GM19395 (cell line): ENCODE measurements at regions not wholly inside any gene's neighbourhood (a gene's known extent, or its start where the extent isn't known, plus 50 kb on each side); places are given as distances from the start of the nearest gene placed in this dataset.
"Not testable (repeated sequence)": the region's sequence is repeated elsewhere in the genome, so short reads cannot be mapped to it uniquely, and the experiment has no call there.

Experiments
- ATAC-seq: cut with Tn5 transposase; IDR thresholded peaks from one replicate; pipeline ENCODE4 v1.9.1; 2021; ENCODE audit warnings: mild to moderate bottlenecking, moderate library complexity; ENCODE audit not compliant: unreplicated experiment

DNA sequence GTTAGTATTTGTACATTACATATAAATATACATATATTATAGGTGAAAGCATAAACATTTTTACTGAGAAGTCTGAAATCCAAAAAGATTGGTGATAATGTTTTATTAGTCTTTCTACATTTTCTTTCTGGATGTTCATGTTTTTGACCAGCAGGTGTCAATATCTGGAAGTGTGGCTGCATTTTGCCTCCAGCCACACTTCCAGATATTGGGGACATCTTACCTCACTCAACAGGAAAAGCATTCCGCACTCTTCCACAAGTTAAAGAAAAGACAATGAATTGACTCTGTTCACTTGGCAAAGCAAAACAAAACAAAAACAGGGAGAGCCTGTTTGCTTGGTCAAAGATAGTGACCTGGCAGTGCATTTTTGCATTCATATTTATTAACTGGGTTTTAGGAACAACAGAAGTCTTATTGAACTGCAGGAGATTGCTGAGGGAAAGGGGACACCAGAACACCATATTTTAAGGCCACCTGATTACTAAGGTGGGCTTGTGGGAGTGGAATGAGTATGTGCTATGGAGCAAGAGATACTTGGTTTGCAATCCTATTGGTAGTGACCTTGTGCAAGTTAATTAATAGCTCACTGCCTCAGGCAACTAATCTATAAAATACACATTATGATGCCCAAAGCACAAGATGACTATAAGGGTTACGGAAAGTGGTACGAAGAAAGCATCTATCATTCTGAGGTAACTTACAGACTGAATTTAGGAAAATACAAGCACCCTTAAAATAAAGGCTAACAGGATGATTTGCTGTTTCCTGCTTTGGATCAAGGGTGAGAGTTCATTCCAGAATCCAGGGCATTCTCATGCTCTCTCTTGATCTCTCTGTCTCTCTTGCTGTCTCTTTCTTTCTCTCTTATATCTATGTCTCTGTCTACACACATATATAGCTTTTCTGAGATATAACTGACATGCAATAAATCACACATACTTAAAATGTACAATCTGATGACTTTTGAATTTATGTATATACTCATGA is 389.9 kb upstream of the EMCN start:
- ATAC-seq = no peak

DNA sequence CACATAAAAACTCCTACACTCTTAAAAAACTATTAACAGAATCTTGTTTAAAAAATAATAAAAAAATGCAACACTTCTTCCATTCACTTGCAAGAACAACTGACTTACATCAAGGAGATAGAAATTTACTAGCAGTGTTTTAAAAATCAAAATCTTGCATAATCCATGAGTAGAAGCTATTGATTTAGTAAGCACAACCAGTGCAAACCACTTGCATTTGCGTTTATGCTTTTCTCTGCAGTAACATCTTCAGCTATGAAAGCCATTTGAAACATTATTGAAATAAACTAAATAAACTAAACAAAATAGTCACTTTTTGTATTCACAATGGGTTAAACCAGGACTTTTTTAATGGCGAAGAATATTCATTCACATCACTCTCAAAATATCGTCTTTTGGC is 389.2 kb upstream of the EMCN start:
- ATAC-seq = no peak

DNA sequence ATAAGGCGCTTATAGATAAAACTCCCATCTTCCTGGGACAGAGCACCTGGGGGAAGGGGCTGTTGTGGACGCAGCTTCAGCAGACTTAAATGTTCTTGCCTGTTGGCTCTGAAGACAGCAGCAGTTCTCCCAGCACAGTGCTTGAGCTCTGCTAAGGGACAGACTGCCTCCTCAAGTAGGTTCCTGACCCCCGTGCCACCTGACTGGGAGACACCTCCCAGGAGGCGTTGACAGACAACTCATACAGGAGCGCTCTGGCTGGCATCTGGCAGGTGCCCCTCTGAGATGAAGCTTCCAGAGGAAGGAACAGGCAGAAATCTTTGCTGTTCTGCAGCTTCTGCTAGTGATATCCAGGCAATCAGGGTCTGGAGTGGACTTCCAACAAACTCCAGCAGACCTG is 383.1 kb upstream of the EMCN start:
- not testable (repeated sequence) for ATAC-seq

DNA sequence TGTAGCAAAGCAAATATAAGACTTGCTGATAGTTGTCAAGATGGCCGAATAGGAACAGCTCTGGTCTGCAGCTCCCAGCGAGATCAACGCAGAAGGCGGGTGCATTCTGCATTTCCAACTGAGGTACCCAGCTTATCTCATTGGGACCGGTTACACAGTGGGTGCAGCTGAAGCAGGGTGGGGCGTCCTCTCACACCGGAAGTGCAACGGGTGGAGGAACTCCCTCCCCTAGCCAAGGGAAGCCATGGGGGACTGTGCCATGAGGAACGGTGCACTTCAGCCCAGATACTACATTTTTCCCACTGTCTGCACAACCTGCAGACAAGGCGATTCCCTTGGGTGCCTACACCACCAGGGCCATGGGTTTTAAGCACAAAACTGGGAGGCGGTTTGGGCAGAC is 382.3 kb upstream of the EMCN start:
- no peak for ATAC-seq

DNA sequence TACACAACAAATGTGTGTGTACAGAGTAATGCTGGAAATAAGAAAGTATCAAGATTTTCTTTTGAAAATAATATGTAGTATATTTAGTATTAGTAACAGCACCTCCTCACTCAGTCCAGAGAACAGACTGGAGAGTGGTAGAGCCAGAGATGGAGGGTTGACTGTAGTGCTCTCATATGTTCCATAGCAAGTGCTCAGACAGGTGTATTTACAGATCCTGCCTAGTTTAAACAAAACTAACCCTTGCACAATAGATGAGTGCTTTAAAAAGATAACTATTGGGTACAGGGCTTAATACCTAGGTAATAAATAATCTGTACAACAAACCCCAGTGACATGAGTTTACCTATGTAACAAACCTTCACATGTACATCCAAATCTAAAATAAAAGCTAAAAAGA is 381.0 kb upstream of the EMCN start:
- no peak for ATAC-seq

DNA sequence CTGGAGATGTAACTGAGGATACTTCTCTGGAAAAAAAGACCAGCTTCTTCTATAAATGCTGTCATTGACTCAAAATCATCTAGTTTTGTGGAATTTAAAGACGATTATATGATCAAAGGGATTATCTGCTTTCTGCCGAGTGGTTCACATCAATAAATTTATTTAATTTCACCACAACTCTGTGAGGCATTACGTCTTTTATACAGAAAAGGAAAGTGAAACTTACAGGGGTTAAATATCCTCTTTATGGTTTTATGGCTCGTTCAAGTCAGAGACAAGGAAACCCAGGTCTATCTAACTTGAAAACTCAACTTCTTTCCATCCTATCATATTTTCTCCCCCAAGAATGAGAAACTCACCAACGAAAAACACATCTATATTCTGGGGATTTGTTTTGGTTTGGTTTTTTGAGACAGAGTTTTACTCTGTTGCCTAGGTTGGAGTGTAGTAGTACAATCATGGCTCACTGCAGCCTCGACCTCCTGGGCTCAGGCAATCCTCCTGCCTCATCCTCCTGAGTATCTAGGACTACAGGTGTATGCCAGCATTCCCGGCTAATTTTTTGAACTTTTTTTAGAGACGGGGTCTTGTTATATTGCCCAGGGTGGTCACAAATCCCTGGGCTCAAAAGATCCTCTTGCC is 377.9 kb upstream of the EMCN start:
- peak; percentile 95 for ATAC-seq

DNA sequence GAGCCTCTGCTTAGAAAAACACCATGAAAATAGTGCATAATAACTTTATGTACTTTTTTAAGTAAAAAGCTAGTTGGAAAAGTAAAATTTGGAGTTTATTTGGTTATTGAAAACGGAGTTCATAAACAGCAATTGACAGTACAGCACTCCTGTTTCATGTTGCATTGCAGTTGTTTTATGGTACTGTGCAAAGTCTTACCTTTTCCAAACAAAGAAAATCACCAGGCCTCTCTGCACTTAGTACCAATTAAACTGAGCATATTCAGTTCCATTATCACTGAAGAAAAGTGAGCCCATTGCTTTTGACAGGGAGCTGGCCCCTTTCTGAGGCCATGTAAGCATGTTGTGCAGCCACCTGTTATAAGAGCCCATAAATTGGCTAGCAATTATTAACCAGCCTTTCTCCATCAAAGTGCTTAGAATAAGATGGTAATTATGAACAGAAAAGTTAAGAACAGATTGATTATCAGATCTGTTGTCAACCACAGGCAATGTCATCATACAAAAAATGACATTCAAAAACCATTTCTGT is 376.6 kb upstream of the EMCN start:
- no peak for ATAC-seq

DNA sequence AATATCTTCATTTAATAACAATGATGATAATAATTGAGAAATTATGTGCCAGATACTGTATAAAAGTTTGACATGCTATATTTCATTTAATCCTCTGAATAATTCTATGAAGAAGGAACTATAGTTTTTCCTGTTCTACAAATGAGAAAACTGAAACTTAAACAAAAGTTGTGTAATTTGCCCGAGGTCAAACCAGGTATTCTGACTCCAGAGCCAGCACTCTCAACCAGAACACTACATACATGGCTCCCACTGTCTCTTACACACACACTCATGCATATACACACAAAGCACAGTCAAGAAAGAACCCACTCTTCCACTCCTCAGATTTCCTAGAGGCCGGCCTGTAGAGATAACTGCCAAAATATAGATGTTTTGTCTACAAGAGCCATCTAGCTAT is 374.0 kb upstream of the EMCN start:
- no peak for ATAC-seq

DNA sequence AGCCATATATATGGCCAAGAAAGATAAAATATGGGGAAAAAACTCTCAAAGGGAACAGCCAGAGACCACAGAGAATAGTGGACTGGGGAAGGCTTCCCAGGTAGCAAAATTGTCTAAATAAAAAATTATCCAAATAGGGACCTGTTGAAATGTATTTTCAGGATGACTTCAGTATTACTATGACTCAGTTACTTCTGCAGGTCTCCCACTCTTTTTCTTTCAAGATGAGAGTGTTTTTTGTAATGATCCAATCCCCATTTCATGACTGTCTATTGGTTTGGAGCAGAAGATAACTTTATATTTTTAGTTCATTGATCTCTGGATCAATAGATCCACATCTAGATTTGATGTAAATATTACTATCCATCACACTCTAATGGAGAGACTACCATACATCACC is 372.1 kb upstream of the EMCN start:
- peak; percentile 14 for ATAC-seq

DNA sequence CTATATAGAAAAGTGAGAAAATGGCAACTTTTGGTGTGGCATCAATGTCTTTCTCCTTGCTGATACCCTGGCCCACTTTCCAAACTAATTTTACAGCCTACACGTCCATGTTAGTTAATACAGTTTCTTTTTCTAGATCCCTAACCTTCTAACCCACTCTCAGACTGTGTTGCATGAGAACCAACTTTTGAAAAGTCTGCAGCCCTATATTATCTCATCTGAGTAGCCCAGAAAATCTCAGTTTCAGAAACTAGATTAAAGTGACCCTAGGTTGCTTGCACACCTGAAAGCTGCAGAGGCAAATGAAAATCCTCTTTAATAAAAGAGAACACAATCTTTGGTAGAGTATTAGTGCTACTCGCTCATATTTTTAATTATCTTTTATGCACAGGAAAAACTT is 371.6 kb upstream of the EMCN start:
- ATAC-seq = peak; percentile 93

DNA sequence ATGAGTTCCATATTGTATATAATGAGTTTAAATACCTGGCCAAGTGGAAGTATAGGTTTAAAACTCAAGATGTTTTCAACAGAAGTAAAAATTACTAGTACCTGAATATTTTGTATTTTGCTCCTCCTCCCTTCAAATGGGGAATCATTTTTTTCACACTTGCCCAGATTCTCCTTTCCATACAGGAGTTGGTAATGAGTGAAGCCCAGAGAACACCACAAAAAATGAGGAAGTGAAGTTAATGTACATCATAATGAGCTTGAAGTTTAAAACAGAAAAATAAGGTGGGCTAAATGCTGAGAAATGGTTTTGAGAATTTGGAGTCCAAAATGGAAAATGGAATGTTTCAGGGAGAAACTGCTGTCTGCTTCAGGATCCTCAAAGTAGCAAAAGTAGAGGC is 364.8 kb upstream of the EMCN start:
- ATAC-seq = no peak

DNA sequence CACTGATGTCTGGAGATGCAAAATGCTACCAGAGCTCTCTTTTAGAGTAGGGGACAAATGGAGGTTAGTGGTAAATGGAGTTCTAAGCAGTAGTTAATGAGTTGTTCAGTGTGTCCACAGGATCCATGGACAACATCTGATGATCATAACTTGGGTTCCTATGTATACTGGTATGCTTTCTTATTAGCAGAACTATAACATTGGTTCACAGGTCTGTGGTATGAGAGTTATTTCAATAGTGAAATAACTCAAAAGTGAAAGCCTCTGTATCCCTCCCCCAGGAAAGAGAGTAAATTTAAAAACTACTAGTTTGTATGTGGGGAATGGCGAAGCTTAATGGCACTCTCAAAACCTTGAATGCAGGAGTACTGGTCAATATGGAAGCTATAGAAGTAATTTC is 363.5 kb upstream of the EMCN start:
- ATAC-seq = peak; percentile 45

DNA sequence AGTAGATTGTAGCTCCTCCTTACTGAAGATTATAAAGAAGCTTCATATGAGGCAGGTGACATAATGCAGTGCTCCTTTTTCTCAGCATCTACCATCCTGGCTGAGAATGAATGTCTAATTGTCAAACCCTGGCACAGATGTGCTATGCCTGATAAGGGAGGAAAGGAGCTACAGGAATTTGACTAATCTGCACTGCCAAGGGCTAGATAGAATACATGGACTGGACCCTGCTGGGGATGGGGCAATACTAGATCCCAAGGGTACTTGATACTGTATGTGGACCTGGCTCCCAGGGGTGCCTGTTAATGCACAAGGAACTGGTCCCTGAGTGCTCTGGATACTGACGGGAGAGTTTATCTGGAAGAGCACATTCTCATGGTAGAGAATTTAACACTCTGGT is 362.2 kb upstream of the EMCN start:
- ATAC-seq = no peak

DNA sequence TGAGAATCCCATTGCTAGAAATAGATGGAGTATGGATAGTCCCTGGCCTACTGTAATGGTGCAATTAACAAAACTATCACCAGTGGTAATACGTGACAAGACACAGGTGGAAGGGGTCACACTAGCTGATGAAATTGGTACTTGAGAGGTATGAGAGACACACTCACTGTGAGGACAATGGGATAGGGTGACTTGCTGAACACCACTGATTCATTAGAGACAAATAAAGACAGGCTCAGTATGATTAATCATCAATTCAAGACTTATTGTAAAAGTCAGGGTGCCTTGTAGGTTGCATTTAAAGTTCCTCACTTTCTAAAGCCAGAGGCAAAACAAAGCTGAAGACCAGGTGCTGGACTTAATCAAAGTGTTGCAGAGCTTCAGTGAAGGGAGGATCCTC is 361.6 kb upstream of the EMCN start:
- ATAC-seq = no peak

DNA sequence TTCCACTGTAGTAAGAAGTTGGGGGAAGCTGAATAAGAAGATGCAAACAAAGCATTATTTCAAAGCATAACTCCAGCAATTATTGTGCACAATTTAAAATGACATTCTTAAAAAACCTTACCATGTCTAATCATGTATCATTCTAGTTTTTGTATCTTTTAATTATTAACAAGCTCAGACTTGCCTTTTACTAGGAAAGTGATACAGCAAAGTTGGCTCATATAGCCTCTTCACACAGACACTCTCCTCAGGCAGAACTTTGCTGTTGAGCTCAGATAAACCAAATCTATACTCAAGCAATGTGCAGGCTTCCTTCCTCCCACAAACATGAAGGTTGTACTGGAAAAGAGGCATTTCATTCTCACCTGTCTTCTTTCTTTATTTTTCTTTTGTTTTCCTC is 358.7 kb upstream of the EMCN start:
- no peak for ATAC-seq

DNA sequence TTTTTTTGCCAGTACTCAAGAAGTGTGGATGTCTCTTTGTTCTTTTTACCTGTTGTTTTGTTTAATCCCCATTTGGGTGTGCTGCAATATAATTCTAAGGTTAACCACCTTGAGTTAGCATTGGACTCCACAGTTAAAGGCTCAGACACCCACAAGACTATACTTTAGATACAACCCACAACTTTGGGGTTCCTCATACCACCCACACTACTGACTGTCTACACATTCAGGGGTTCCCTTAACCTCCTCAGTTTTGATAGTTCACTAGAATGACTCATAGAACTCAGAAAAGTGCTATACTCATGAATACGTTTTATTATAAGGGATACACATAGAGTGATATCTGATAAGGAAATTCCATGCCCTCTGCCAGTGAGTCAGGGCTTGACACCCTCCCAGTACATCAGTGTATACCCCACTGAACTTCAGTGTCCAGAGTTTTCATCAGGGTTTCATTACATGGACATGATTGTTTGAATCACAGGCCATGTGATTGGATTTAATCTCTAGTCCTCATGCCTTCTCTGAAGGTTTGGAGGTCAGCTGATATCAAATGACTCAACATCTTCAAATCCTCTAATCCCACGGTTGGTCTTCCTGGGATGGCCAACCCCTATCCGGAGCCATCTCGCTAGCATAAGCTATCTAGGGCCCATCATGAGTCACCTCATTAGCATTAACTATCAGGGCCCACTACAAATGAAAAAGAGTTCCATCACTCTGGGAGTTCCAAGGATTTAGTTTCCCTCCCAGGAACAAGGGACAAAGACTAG is 357.7 kb upstream of the EMCN start:
- ATAC-seq = no peak

DNA sequence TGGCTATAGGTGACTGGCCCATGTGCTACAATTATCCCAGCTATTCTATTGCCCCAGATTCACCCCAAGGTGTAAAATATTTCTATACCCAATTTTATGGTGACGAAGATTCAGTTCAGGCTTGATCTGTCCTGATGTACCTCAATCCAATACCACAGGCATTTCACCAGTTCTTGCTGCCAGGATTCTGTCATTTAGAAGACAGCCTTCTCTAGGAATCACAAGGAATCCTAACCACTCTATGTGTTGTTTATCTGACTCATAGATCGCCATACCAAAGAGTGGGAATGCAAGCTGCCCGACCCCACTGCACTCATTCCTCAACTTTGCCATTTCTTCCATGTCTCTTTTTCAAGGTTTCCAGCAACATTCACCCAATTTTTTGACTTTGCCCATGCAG is 355.0 kb upstream of the EMCN start:
- no peak for ATAC-seq

DNA sequence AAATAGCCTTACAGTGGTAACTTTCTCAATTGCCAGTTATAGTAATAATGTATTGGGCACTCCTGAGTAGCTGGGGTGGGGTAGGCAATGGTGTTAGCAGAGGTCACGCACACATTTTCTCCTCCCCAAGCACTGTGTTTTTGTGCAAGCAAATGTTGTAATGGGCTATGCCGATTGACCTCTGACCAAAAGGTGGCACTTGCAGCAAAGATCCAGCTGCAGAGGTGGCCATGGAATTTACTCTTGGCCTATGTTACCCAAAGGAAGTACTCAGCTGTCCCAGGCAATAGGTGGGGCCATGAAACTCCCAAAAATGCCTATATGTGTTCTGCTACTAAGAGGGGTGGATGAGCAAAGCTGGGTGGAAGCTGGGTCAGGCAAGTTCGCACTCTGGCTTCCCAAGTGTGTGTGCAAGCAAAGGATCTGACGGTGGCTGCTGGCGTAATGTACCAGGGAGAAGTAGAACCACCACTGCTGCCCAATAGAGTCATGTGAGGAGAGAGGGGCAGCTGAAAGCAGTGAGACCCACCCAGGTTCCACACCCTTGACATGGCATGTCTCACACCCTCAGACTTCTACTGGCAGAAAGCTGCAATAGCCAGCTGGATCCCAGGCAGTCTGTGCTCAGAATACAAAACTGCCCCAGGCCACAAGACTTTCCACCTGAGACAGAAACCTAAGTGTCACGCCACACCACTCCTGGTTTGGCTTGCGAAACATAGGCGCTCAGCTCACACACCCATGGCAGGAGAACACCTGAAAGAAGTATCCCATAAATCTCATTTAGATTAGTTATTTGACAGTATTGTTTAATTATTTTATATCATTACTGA is 353.3 kb upstream of the EMCN start:
- no peak for ATAC-seq

DNA sequence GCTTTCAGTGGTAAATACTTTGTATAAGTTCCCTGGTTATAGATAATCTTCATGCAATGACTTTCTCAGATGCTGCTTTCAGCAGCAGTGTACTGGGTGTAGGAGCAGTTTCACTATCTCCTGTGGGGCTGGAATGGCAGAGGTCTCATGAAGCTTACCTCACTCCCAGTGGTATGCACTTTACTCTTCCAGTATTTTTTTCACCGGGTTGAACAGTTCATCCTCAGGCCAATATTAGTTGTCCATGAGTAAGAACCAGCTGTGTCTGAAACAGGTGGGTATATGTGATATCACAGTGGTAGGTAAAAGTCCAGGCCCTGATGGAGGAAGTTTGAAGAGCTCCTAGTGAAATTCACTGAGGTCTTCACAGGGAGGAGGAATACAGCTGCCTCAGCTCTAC is 351.5 kb upstream of the EMCN start:
- no peak for ATAC-seq

DNA sequence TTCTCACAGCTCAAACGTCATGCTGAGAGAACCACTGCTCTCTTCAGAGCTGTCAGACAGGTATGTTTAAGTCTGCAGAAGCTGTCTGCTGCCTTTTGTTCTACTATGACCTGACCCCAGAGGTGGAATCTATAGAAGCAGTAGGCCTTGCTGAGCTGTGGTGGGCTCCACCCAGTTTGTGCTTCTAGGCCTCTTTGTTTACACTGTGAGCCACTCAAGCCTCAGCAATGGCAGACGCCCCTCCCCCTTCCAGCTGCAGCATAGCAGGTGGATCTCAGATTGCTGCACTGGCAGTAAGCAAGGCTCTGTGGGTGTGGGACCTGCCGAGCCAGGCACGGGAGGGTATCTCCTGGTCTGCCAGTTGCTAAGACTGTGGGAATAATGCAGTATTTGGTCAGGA is 350.5 kb upstream of the EMCN start:
- ATAC-seq = not testable (repeated sequence)
